Kidney (tissue), 13 donors: ENCODE measurements at regions not wholly inside any gene's neighbourhood (a gene's known extent, or its start where the extent isn't known, plus 50 kb on each side); places are given as distances from the start of the nearest gene placed in this dataset.

Source experiments
- DNase-seq, 5 donors: peaks; one replicate each; pipeline ENCODE4 v3.0.0-alpha.2; 2013 to 2020
- FAIRE-seq: peaks from 2 replicates; lab custom pipeline; 2012; peaks lifted over from hg19 to GRCh38; lab: Jason Lieb, UNC
- H3K27ac ChIP-seq, 2 donors: one replicate each; pipeline ENCODE4 v1.7.0; 2013; ENCODE audit warnings: low read depth in 2 of 2, low read length in 2 of 2, inconsistent platforms in 1 of 2
- H3K27me3 ChIP-seq: one replicate; pipeline ENCODE4 v1.7.1; 2013; ENCODE audit warnings: low read length, inconsistent platforms; ENCODE audit not compliant: control insufficient read depth, insufficient read depth
- H3K36me3 ChIP-seq, 3 donors: one replicate each; pipeline versions ENCODE4 v1.7.0 to v1.7.1; 2013; ENCODE audit warnings: low read length in 3 of 3, control low read depth in 1 of 3, inconsistent platforms in 1 of 3; ENCODE audit not compliant: insufficient read depth in 3 of 3, control insufficient read depth in 2 of 3
- H3K4me1 ChIP-seq, 3 donors: one replicate each; pipeline versions ENCODE4 v1.7.0 to v1.7.1; 2013; ENCODE audit warnings: low read length in 3 of 3, inconsistent platforms in 1 of 3, low read depth in 1 of 3; ENCODE audit not compliant: control insufficient read depth in 2 of 3, insufficient read depth in 2 of 3
- H3K4me3 ChIP-seq, 3 donors: one replicate each; pipeline versions ENCODE4 v1.7.0 to v1.8.1; 2013; ENCODE audit warnings: low read length in 3 of 3, control low read depth in 1 of 3, inconsistent platforms in 1 of 3
- H3K9ac ChIP-seq, 3 donors: one replicate each; pipeline versions ENCODE4 v1.7.0 to v1.7.1; 2013; ENCODE audit warnings: low read length in 3 of 3, control low read depth in 1 of 3, inconsistent platforms in 1 of 3
- H3K9me3 ChIP-seq, 3 donors: one replicate each; pipeline versions ENCODE4 v1.7.0 to v1.7.1; 2013; ENCODE audit warnings: low read length in 3 of 3, control low read depth in 1 of 3, inconsistent platforms in 1 of 3; ENCODE audit not compliant: control insufficient read depth in 2 of 3, insufficient read depth in 1 of 3
- intact Hi-C: fragments of 100-400 bp; cut with DNase I; formaldehyde crosslinking; loops from one replicate; pipeline ENCODE4 v1.11.1; 2022
- TF ChIP-seq, protein P1 (sequence below): IDR thresholded peaks from 3 replicates; pipeline ENCODE4 v1.5.1; 2012; ENCODE audit warnings: mild to moderate bottlenecking, moderate library complexity, borderline replicate concordance; ENCODE audit not compliant: insufficient read depth; ENCODE audit errors: extremely low read depth
- donor health status: control.
- donor health status: control.
- donor health status: control.
- donor health status: control.
- donor health status: control.
- donor health status: DM: yes; HTN: yes; CAD: no.
- donor health status: Normal renal cell carcinoma (clear cell type).

DNA sequence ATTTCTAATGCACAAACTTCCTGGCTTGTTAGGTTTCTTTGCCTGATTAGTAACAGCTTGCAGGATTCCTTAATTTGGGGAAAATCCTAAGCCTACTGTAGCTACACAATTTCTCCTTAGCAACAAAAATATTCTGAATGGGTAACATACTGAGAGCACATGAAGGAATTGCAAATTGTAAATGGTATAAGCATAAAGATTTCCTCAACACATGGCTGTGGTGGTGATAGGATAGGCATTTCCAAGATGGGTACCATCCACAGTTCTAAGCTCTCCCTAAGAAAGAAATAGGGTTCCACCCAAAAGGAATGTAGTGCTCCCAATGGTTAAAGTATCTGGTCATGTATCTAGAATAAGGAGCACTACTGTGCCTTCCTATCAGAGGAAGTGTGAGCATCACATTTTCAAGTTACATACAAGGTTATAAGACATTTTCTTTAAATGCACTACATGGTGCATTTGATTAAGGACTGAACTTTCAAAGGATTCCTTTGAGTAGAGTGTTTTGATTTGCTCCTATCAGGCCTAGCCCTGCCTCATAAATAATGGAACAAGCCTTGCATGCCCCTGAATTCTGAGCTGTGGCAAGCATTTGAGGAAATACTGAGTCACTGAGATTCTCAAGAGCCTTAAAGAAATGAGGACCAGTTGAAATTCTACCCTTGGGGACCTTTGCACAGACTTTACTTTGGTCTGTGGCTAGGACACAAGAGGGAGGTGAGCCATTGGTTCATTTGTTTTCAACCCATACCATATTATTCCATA, 286.4 kb downstream of the PTBP2 start:
- Histone ChIP-seq H3K9ac (no peak overlapping the region), H3K4me1 (no peaks in the 10 kb centered on the region), H3K9me3 (no peaks in the 10 kb centered on the region), H3K27ac (no peak overlapping the region), H3K4me3 (no peak overlapping the region), H3K27me3 (no peaks in the 10 kb centered on the region), H3K36me3 (no peaks in the 10 kb centered on the region)
- DNase-seq (no peak), FAIRE-seq (no peak)
- TF ChIP-seq, protein P1, sequence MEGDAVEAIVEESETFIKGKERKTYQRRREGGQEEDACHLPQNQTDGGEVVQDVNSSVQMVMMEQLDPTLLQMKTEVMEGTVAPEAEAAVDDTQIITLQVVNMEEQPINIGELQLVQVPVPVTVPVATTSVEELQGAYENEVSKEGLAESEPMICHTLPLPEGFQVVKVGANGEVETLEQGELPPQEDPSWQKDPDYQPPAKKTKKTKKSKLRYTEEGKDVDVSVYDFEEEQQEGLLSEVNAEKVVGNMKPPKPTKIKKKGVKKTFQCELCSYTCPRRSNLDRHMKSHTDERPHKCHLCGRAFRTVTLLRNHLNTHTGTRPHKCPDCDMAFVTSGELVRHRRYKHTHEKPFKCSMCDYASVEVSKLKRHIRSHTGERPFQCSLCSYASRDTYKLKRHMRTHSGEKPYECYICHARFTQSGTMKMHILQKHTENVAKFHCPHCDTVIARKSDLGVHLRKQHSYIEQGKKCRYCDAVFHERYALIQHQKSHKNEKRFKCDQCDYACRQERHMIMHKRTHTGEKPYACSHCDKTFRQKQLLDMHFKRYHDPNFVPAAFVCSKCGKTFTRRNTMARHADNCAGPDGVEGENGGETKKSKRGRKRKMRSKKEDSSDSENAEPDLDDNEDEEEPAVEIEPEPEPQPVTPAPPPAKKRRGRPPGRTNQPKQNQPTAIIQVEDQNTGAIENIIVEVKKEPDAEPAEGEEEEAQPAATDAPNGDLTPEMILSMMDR = no peak
- intact Hi-C loops = no loop called here

DNA sequence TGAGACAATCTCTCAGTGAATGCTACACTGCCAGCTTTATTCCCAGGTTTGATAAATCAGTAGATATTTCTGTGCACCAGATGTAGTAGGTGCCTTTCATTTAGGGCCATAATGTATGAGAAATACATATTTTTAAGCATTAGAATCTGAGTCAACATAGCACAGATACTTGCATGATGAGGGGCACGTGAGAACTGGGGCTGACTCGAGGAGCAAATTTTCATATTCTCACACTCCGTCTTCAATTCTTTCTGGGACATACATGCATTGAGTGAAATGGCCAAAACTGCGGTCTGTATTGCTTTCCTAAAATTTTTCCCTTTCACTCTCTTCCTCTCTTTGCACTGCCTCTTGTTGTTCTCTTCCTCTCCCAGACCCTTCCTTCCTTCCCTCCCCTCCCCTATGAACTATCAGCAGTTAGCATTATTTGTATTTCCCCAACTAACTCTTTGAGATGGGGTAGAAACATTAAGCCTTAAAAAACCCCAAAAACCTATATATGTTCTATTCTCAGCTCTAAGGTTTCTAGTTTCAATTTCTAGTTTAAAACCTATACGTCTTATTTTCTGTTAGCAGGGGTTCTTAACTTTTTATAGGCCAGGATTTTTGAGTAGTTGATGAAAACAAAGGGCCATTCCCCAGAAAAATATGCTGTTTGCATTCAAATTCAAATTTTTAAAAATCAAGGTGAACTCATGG, 289.1 kb downstream of the PTBP2 start:
- FAIRE-seq = no peak
- H3K27me3 ChIP-seq = no peaks in the 10 kb centered on the region
- no peak overlapping the region for H3K4me3 ChIP-seq
- H3K27ac ChIP-seq = no peak overlapping the region
- H3K4me1 ChIP-seq = no peaks in the 10 kb centered on the region
- H3K36me3 ChIP-seq = no peaks in the 10 kb centered on the region
- no peak for DNase-seq
- TF ChIP-seq, protein P1 = no peak
- intact Hi-C loops = no loop called here
- H3K9me3 ChIP-seq = no peaks in the 10 kb centered on the region
- H3K9ac ChIP-seq = no peak overlapping the region

DNA sequence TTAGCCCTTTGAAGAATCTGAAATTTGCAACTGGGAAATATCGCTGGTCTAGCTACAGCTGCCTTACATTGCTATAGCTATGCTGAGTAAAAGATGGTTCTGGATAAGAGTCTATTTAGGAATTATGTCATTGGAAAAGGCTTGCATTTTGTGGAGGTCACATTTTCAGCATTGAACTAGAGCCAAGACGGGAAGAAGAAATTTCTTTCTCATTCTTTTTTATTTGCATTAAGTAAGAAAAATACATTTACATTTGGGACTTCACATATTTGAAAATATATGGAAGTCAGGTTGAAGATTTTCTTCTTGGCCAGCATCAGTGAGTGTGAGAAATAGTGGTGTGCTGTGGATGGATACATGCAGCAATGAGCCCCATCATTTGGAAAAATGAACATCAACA, 291.6 kb downstream of the PTBP2 start:
- H3K4me1 ChIP-seq = no peaks in the 10 kb centered on the region
- no peak for DNase-seq
- intact Hi-C loops = no loop called here
- H3K27me3 ChIP-seq = no peaks in the 10 kb centered on the region
- no peak overlapping the region for H3K4me3 ChIP-seq
- TF ChIP-seq, protein P1 = no peak
- no peaks in the 10 kb centered on the region for H3K36me3 ChIP-seq
- no peak overlapping the region for H3K27ac ChIP-seq
- no peak overlapping the region for H3K9ac ChIP-seq
- H3K9me3 ChIP-seq = no peaks in the 10 kb centered on the region
- no peak for FAIRE-seq
